T1000 (cell line): ENCODE measurements at regions not wholly inside any gene's neighbourhood (a gene's known extent, or its start where the extent isn't known, plus 50 kb on each side); places are given as distances from the start of the nearest gene placed in this dataset.

Experiments used
- DNase-seq: peaks from one replicate; lab custom pipeline; 2025; ENCODE audit warnings: mixed read lengths; lab: John Stamatoyannopoulos, UW

- DNase-seq: no peak
Observed at GRCh38 chr4:180571516-180572055, 1671.6 kb upstream of the TENM3 start.

- no peak for DNase-seq
Observed at GRCh38 chr4:180578175-180578574, 1665.0 kb upstream of the TENM3 start.

GRCh38 chr4:180581061-180581460 lies 1662.1 kb upstream of the TENM3 start:
- no peak for DNase-seq

GRCh38 chr4:180587379-180587778 lies 1655.8 kb upstream of the TENM3 start:
- DNase-seq: no peak

GRCh38 chr4:180589575-180589974 lies 1653.6 kb upstream of the TENM3 start:
- DNase-seq: no peak

- DNase-seq: no peak
Observed at GRCh38 chr4:180596888-180597483, 1646.2 kb upstream of the TENM3 start.

- DNase-seq: no peak
Observed at GRCh38 chr4:180598281-180598680, 1644.9 kb upstream of the TENM3 start.

GRCh38 chr4:180603791-180604190 lies 1639.4 kb upstream of the TENM3 start:
- no peak for DNase-seq

GRCh38 chr4:180610324-180610723 lies 1632.9 kb upstream of the TENM3 start:
- no peak for DNase-seq

- no peak for DNase-seq
Observed at GRCh38 chr4:180615746-180616145, 1627.5 kb upstream of the TENM3 start.

- DNase-seq: no peak
Observed at GRCh38 chr4:180617196-180617595, 1626.0 kb upstream of the TENM3 start.

GRCh38 chr4:180618396-180618795 lies 1624.8 kb upstream of the TENM3 start:
- no peak for DNase-seq

GRCh38 chr4:180619440-180619839 lies 1623.8 kb upstream of the TENM3 start:
- no peak for DNase-seq

GRCh38 chr4:180622254-180622653 lies 1620.9 kb upstream of the TENM3 start:
- no peak for DNase-seq

GRCh38 chr4:180625653-180626052 lies 1617.5 kb upstream of the TENM3 start:
- DNase-seq: no peak

GRCh38 chr4:180630012-180630665 lies 1613.1 kb upstream of the TENM3 start:
- no peak for DNase-seq

GRCh38 chr4:180634306-180634705 lies 1608.9 kb upstream of the TENM3 start:
- no peak for DNase-seq

GRCh38 chr4:180635281-180635680 lies 1607.9 kb upstream of the TENM3 start:
- no peak for DNase-seq

GRCh38 chr4:180636696-180637404 lies 1606.4 kb upstream of the TENM3 start:
- no peak for DNase-seq

GRCh38 chr4:180637616-180638015 lies 1605.6 kb upstream of the TENM3 start:
- DNase-seq: no peak

- no peak for DNase-seq
Observed at GRCh38 chr4:180640193-180640592, 1603.0 kb upstream of the TENM3 start.

GRCh38 chr4:180641495-180641894 lies 1601.7 kb upstream of the TENM3 start:
- no peak for DNase-seq

- no peak for DNase-seq
Observed at GRCh38 chr4:180642732-180643131, 1600.5 kb upstream of the TENM3 start.
